ENCODE measurements at regions not wholly inside any gene's neighbourhood (a gene's known extent, or its start where the extent isn't known, plus 50 kb on each side); places are given as distances from the start of the nearest gene placed in this dataset.
"Not testable (repeated sequence)": the region's sequence is repeated elsewhere in the genome, so short reads cannot be mapped to it uniquely, and the experiment has no call there.

- DNase-seq, result no peak
These were observed 178.7 kb upstream of the PRSS58 start for GRCh38 chr7:142436601-142437000.

DNA sequence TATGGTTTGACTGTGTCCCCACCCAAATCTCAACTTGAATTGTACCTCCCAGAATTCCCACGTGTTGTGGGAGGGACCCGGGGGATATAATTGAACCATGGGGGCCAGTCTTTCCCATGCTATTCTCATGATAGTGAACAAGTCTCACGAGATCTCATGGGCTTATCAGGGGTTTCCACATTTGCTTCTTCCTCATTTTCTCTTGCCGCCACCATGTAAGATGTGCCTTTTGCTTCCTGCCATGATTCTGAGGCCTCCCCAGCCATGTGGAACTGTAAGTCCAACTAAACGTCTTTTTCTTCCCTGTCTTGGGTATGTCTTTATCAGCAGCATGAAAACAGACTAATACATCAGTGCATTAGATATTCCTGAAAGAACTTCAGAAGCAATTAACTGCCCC is 177.7 kb upstream of the PRSS58 start:
- DNase-seq, result not testable (repeated sequence)

DNA sequence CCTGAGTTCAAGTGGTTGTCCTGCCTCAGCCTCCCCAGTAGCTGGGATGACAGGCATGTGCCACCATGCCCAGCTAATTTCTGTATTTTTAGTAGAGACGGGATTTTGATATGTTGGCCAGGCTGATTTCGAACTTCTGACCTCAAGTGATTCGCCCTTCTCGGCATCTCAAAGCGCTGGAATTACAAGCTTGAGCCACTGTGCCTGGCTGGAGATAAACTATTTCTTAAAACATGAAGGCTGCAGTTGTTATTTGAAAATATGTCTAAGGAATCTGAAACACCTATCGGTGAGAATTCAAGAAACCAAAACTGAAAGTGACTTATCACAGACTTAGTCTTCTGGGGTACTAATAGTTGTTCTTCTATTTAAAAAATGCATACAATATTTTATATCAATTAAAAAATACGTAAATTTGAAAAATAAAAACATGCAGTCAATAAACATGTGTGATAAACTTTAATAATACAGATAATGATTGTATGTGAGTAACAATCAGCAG is 176.9 kb upstream of the PRSS58 start:
- DNase-seq, result no peak

DNA sequence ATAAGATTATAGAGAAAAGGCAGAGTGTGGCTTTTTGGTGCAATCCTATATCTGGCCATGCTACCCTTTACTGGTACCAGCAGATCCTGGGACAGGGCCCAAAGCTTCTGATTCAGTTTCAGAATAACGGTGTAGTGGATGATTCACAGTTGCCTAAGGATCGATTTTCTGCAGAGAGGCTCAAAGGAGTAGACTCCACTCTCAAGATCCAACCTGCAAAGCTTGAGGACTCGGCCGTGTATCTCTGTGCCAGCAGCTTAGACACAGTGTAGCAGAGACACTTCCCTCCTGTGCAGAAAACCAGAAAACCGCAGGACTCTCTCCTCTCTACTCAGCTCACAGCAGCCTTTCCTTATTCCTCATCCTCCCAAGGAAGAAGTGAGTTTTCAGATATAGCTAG is 176.3 kb upstream of the PRSS58 start:
- DNase-seq, result not testable (repeated sequence)

- no peak for DNase-seq
These were observed 174.5 kb upstream of the PRSS58 start for GRCh38 chr7:142432377-142432776.

GRCh38 chr7:142431491-142431890 is 173.6 kb upstream of the PRSS58 start:
- no peak for DNase-seq

DNA sequence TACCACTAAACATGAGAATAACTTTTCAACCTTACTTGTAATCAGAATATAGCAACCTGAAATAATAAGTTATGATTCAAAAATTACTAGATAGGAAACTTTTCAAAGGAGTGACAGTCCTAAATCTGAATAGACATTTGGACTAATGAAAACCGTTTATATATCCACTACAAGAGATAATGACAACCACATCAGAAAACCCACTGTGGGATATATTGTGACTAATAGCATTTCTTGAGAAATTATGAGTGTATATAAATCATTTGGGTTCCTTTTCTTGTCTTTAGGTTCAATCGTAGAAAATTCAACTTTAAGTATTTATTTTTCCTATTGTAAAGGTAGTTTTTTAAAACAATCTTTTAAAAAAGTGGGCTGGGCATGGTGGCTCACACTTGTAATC is 170.2 kb upstream of the PRSS58 start:
- no peak for DNase-seq

GRCh38 chr7:142425281-142425680 is 167.4 kb upstream of the PRSS58 start:
- DNase-seq, result no peak

DNA sequence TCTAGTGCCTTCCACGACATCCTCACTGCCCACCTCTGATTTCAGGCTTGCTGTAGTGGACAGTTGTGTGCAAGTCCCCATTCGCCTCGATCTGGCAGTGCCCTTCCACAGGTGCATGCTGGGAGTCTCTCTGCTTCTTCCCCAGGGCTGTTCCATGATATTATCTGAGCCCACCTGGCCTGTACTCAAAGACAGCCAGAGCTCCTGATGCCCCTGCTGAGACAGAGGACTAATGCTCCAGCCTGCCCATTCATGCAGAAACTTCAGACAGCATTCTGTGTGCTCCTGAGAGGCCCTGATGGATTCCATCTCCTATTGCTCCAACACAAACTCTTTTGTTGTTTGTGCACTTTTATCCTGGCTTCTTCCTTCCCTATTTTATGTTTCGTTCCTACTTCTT is 164.8 kb upstream of the PRSS58 start:
- no peak for DNase-seq

GRCh38 chr7:142420554-142421362 is 162.9 kb upstream of the PRSS58 start:
- DNase-seq, result no peak

- DNase-seq, result no peak
These were observed 160.5 kb upstream of the PRSS58 start for GRCh38 chr7:142418326-142418725.

DNA sequence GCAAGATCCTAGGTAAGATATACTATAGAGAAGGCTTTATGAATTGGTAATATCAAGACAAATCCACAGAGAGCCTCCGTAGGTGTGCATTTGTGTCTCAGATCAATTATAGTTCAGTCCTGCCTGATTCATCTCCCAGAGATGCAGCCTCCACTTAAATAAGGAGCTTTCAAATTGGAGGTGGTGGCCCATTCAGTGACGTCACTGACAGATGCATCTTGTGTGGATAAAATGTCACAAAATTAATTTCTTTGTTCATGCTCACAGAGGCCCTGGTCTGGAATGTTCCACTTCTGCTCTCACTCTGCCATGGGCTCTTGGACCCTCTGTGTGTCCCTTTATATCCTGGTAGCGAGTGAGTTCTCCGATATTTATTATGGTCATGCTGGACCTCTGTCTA is 157.1 kb upstream of the PRSS58 start:
- DNase-seq, result no peak

DNA sequence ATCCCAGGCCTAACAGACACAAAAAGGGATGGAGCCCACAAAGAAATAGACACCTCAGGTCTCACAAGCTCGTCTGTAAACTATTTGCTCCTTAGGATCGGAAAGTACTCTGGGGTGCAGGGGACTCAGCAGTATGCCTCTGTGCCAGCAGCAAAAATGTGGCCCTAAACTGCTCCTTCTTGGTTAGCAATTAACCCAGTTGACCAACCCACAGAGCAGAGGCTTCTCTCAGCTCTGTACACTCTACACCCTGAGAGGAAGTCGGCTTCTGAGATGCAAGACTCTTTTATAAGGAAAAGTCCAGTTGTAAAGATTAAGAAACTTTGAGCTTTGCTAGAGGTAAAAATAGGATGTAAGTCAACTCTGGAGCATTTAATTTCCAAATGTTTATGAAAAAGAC is 156.3 kb upstream of the PRSS58 start:
- DNase-seq, result no peak

- DNase-seq, result no peak
These were observed 155.6 kb upstream of the PRSS58 start for GRCh38 chr7:142413280-142414000.

DNA sequence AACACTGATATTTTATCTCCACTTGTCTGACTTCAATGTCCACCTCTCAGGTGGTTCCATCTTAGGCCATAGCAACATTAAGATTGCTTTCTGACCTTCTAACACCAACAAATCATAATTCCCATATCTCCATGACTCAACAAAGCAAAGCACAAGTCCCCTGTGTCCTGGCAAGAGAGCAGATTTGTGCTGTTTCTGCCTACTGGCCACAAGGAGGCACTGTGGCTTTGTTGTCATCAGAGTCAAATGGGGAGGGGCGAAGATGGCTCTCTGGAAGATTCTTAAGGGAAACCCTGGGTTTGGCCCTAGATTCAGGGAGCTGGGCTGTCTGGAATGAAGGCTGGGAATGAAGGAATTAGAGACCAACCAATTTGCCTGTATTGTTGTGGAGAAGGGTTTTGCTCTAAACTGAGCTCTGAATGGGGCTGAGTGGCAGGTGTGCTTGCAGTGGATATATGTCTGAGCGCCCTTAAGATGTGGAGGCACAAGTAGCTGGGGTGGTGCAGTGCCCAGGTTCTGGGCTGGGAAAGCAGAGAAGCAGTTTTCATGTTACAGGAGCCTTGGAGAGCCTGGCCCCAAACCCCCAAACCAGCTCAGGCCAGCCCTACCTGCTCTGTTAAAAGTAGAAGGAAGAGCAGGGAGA is 154.8 kb upstream of the PRSS58 start:
- DNase-seq, result no peak

DNA sequence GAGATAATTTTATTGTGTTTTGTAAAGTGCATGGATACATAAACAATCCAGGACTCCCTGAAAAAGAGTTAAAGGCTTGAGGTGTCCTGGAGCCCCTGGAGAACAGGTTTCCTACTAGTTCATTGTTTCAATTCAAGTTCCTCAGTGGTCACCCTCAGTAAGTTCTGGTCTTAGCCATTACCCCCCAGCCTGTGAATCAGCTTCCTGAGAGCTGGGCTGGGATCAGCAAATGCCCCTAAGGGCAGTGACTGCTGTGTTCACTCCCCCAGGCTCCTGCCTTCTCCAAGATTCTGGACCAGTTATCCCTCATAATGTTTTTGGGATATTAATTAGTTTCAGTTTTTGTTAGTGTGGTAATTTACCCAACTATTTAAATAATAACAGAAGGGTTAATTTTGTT is 151.6 kb upstream of the PRSS58 start:
- DNase-seq, result no peak

DNA sequence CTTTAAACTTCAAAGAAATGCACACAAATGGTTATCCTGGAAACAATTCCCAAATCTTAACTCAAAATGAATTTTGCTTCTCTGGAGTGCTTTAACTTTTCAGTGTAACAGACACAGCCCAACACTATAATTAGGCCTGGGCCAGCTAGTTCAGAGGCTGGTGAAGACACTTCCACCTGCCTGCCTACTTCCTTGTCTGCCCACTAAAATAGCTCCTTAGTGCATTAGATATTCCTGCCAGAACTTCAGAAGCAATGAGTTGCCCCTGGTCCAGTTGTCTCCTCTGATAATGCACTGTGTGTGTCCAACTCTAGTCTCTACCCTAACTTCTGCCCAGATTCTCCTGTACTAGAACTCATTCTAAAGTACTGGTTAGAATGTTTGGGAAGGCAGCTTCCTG is 150.9 kb upstream of the PRSS58 start:
- DNase-seq, result no peak

DNA sequence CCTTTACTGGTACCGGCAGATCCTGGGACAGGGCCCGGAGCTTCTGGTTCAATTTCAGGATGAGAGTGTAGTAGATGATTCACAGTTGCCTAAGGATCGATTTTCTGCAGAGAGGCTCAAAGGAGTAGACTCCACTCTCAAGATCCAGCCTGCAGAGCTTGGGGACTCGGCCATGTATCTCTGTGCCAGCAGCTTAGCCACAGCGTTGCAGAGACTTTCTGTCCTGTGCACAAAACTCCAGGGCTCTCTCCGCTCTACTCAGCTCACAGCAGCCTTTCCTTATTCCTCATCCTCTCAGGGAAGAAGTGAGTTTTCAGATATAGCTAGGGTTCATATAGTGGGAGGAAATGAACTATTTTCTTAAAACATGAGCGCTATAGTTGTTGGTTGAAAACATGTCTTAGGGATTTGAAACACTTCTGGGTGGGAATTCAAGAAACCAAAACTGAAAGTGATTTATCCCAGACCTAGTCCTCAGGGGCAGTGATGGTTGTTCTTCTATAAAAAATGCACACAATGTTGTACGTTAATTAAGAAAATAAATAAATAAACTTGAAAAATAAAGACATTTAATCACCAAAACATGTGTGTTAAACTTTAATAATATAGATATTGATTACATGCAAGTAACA is 150.2 kb upstream of the PRSS58 start:
- DNase-seq, result no peak

DNA sequence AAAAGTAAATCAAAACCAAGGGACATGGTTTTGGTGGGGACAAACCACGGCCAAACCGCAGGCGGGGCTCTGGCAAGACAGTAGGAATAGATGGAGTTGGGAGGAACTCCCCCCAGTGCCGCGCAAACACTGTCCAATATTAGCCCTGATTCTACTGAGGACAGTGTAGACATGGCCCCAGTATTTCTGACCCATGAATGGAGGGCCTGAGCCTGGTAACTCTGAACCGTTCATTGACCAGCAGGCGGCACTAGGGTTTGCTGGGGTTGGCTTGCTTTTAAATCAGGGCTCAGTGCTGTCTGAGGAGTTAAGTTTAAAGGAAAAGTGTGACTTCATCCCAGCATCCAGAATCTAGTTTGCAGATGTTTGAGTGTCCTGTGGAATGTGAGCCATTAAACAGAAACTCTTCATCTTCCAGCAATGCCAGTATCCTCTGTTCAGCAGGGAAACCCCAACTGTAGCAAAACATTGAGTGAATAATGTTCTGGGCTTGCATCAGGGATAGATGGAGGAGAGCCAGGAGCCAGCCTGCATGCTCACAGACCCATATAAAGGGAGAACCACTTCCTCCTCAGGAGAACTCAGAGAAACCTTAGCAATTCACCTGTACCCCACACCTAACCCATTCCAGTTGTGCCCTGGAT is 147.4 kb upstream of the PRSS58 start:
- DNase-seq, result no peak

DNA sequence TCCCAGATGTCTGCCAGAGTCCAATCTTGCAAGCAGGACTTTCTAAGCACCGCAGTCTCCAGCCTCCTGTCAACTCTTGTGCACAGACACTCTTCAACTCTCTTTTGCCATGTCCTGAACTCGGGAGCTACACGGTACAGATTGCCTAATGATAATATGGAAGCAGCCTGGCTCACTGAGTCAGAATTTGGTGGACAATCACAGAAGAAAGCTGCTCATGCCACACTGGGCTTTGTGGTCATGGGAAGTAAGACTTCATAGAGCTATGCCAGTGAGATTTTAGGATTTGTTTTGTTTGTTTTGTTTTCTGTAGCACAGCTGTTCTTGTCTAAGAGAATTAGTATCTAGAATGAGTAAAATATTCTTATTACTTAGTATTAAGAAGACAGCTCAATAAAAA is 144.1 kb upstream of the PRSS58 start:
- no peak for DNase-seq

- DNase-seq, result no peak
These were observed 142.2 kb upstream of the PRSS58 start for GRCh38 chr7:142400042-142400533.

GRCh38 chr7:142391191-142391992 is 133.5 kb upstream of the PRSS58 start:
- DNase-seq, result no peak

All from NCI-H2029 (cell line).